GM21381 (cell line): ENCODE measurements at regions not wholly inside any gene's neighbourhood (a gene's known extent, or its start where the extent isn't known, plus 50 kb on each side); places are given as distances from the start of the nearest gene placed in this dataset.
"Not testable (repeated sequence)": the region's sequence is repeated elsewhere in the genome, so short reads cannot be mapped to it uniquely, and the experiment has no call there.

ENCODE experiments used
- ATAC-seq: cut with Tn5 transposase; IDR thresholded peaks from one replicate; pipeline ENCODE4 v1.9.1; 2021; ENCODE audit warnings: mild to moderate bottlenecking, moderate library complexity; ENCODE audit not compliant: unreplicated experiment

DNA sequence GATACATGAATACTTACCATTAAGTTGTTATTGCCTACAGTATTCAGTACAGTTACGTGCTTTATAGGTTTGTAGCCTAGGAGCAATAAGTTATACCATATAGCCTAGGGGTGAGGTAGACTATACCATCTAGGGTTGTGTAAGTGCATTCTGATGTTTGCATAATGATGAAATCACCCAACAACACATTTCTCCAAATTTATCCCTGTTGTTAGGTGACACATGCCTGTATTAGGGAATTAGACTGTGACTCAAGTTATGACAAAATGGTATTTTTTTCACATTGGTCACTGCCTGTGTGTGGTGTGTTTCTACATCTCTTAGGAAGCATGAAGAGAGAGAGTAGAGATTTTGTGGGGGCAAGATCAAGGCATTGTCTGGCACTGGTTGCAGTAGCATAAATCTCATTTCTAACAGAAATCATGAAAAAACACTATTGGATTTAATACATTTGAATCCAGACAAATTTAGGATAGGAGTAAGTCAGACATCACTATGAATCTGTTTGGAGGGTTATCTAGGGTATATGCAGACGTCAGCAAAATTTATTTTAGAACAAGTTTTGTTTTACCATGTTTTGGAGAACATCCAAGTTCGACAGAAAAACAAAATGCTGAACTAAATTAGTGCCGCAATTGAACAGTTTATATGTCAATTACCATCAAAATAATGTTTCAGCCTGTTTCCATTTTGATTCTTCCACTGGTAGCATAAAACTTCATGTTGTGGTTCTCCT lies 332.1 kb downstream of the LMO7 start:
- ATAC-seq = no peak

GRCh38 chr13:75963302-75963701 lies 327.2 kb downstream of the LMO7 start:
- no peak for ATAC-seq

GRCh38 chr13:75961911-75962310 lies 325.8 kb downstream of the LMO7 start:
- ATAC-seq = no peak

DNA sequence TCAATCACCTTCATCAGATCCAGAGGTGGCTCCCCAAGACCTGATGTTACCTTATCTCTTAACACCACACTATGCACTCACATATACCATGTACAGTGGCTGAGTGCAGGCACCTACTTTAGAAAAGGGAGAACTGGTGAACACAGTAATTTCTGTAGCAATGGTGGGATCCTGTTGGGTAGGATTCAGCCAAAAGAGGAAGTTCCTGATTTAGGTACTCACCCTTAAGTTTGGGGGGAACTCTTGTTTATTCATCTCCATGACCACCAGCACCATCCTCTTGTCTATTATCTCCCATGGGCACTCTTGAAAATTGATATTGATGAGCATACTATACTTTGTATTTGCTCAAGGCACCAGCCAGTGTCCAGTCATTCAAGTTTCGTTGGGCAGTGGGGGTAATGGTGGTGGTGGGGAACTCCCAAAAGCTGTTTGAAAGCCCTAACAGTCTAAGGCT lies 324.4 kb downstream of the LMO7 start:
- ATAC-seq = peak; percentile 83

DNA sequence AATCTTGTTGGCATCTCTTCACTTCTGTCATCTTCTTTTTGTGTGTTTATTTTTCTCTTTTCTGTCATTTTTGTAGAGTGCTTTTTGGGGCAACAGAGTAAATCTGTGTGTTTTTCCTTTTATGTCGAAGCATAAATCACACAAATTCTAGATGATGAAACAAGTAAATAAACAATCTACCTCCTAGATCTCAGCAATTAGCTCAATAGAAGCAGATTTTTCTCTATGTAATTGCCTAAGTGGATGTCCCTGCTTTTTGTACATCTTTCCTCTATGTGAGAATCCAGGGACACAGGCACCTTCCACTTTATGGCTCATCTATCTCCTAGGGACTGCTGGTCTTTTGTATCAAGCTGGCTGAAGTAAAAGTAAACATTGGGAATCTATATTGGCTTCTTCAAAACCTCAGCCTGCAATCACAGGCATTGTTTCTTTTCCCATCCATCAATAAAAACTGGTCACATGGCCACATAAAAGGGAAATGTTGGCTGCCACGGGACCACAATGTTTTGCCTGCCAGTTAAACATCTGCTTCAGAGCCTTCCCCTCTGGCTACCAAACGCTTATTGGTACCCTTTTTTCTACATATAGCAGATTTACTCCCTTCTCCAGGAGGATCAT lies 323.8 kb downstream of the LMO7 start:
- peak; percentile 9 for ATAC-seq

GRCh38 chr13:75953589-75953988 lies 317.5 kb downstream of the LMO7 start:
- not testable (repeated sequence) for ATAC-seq

DNA sequence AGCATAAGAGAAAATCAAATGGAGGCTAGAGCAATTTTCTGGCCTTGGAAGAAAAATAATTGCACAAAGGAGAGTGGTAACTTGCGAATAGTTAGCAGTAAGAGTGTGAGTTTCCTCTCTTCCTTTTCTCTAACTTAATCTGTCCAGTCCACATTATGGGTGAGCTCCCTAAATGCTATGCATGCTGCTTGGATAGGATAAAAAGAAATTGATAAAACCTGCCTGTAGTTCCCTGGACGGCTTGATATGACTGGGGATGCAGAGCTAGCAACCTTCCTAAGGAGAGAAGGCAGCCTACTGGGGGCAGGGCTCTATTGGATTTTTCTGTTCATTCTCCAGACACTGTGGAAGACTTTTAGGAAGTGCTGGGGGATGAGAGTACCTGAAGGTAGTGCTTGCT lies 311.3 kb downstream of the LMO7 start:
- no peak for ATAC-seq

DNA sequence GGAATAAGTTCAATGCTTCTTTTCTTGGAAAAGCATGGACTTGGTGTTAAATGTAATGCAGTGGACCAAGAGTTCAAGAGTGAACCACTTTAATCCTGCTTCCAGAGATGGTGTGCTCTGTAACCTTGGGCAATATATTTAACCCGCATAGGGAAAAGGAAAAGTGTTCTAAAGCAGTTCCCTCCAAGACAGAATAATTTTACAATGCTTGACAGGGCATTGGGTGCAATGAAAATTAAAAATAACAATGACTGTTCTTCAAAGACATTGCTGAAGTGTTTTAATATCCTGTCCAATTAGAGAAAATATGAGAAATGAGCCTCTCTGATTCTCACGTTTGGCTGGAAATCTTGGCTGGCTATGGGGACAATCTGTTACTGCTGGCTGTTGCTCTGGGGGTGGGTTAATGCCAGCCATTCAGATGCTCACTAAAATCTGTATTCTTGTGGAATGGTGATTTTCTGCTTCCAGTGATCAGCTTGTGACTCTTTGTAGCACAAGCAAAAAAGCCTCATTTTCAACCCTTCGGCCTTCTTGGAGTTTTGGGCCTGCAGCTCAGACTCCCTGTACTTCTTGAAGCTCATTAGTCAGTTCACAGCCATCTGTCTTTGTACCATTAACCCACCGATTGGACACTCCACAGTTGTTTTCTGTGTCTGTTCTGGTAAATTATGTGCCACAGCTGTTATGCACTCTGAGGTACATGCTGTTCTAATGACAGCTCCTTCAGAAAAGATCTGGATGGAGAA lies 310.6 kb downstream of the LMO7 start:
- ATAC-seq = no peak

- no peak for ATAC-seq
Measured at GRCh38 chr13:75945841-75946482, 309.8 kb downstream of the LMO7 start.

DNA sequence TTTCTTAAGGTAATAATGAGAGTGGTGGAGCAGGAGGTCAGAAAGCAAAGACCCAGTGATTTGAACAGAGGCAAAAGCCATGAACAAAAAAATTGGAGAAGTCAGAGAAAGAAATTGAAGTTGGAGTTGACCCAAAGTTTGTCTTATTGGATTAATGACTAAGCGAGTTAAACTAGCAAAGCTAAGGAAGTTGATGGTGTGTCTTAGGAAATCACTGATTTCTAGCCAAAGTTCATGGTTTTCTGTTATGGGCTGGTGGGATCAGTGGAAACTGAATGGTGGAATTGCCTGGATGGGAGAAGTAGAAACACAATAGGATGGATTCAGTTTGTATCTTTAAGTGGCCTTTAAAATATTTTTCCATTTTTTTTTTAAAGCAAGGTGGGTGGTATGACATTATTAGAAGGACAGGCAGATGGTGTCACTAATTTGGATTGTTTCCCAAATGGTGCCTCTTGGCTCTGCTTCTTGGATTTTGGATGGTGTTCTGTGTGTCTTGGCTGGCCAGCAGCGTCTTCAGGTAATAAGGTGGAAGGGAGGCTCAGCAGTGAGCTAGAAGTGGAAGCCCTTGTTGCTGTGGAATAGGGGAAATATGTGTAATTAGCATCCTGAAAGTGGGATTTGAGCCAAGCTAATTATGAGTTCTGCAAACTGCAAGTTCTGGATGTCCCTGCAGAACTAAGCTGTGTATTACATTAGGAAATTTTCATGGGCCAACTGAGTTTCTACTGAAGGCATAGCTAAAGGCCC lies 302.9 kb downstream of the LMO7 start:
- ATAC-seq = no peak

- no peak for ATAC-seq
Measured at GRCh38 chr13:75936791-75937190, 300.7 kb downstream of the LMO7 start.

GRCh38 chr13:75935805-75936204 lies 299.7 kb downstream of the LMO7 start:
- no peak for ATAC-seq

- ATAC-seq = no peak
Measured at GRCh38 chr13:75934889-75935288, 298.8 kb downstream of the LMO7 start.

DNA sequence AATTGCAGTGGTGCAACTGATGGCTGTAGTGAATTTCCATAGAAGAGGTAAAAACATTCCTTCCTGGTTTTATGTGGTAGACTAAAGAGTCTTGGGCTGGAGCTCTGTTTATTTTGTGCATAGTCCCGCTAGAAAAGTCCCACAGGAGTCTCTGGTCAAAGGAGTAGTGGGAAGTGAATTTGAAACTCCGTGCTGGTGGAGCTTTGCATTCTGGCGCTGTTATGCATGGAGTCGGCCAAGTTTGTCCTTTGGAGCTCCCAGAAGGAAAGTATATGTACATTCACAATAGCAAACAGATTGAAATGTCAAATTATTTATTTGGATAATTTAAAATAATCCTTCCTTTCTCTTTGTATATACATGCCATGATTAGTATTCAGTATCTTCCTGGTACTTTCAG lies 296.5 kb downstream of the LMO7 start:
- no peak for ATAC-seq

- no peak for ATAC-seq
Measured at GRCh38 chr13:75931116-75931515, 295.0 kb downstream of the LMO7 start.

GRCh38 chr13:75929076-75929475 lies 292.9 kb downstream of the LMO7 start:
- no peak for ATAC-seq

DNA sequence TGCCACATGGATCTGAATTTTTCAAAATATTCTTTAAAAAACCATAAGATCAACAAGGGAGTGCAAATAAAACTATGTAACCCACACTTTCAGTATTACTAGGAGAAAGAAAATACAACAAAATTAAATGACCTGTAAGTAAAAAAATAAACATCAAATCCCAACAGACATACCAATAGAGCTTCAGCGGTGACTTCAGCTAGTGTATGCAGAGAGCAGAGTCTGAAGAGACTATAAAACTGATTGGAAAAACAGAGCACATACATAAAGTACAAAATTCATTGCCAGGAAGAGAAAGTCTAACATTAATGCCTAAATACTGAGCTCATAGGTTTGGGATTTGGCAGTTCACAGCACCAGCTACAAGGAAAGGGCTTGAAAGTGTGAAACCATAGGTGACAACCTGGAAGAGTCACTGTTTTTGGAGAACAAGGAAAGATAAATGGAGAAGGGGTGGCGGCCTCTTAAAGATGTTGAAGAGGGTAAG lies 291.1 kb downstream of the LMO7 start:
- no peak for ATAC-seq

DNA sequence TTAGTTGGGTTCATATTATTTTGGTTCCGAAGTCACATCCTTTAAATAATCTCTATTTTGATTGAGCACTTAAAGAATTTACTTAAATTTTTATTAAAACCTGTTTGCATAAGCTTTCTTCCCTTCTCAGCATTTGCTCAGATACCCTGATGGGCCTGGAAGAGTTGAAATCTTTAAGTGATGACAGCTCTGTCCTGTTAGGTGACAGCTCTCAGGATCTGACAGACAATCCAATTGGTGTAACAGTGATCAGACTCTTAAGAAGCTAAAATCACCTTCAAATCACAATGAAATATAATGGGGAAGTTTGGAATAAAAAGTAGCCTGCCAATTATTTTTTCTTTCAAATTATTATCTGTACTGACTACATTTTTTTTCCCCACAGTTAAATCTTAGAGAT lies 284.4 kb downstream of the LMO7 start:
- no peak for ATAC-seq

GRCh38 chr13:75919660-75920199 lies 283.6 kb downstream of the LMO7 start:
- no peak for ATAC-seq

GRCh38 chr13:75915066-75915465 lies 278.9 kb downstream of the LMO7 start:
- ATAC-seq = no peak
